ENCODE measurements at regions not wholly inside any gene's neighbourhood (a gene's known extent, or its start where the extent isn't known, plus 50 kb on each side); places are given as distances from the start of the nearest gene placed in this dataset.

DNA sequence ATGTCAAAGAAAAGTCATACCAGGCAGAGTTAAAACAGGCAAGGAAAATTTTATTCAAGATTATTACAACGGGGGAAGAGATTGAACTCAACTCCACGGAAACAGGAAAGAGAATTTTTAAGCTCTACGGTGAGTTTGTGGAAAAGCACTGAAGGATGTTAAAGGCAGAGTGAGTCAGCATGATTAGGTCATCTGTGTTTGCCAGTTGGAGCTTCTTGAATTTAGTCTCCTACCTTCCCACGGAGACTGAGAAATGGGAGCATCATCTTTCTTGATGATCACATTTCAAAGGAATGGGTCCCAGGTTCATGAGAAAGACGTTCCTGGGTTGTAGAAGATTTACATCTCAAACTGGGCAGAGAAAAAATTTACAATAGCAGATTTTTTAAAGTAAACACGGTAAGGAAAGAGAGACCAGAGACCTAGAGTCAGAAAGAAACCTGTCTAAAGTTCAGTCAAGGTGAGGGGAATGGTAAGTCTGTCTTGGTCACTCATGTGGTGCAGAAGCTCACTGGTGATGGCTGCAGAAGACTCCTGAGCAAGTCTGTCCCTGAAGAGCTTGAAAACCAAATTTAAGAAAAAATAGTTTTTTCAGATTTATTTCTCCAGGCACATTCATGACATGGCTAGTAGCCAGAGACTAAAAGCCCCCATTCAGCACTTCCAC, 516.9 kb upstream of the LRRN3 start:
- no peaks in the 10 kb centered on the region for H3K27me3 ChIP-seq
- no peak for DNase-seq
- in situ Hi-C loops (cut with MboI; ENCODE audit: low sequenced_read_pairs in 4 of 4), result no loop called here
- no peak overlapping the region for H3K4me3 ChIP-seq
- TF ChIP-seq POLR2A (IDR thresholded peaks at IDR 0.05) (no peak), CTCF (IDR thresholded peaks at IDR 0.05 in 4 of 5, conservative IDR thresholded peaks at IDR 0.05 in 1 of 5) (no peak)
- H3K9me3 ChIP-seq, result no peaks in the 10 kb centered on the region
- intact Hi-C loops (cut with DNase I; ENCODE audit: low total_unique reads), result no loop called here
- ATAC-seq, result no peak
- H3K27ac ChIP-seq, result no peak overlapping the region
- no peaks in the 10 kb centered on the region for H3K4me1 ChIP-seq
- no peaks in the 10 kb centered on the region for H3K36me3 ChIP-seq

- Histone ChIP-seq H3K27ac (no peak overlapping the region), H3K27me3 (no peaks in the 10 kb centered on the region), H3K9me3 (no peaks in the 10 kb centered on the region), H3K4me3 (no peak overlapping the region), H3K4me1 (no peaks in the 10 kb centered on the region), H3K36me3 (no peaks in the 10 kb centered on the region)
- DNase-seq (no peak), ATAC-seq (no peak)
- TF ChIP-seq POLR2A (IDR thresholded peaks at IDR 0.05), result no peak
- no peak for TF ChIP-seq CTCF (IDR thresholded peaks at IDR 0.05 in 4 of 5, conservative IDR thresholded peaks at IDR 0.05 in 1 of 5)
- in situ Hi-C loops (cut with MboI; ENCODE audit: low sequenced_read_pairs in 4 of 4) (no loop called here), intact Hi-C loops (cut with DNase I; ENCODE audit: low total_unique reads) (no loop called here)
Observed at GRCh38 chr7:110587294-110587693, 503.6 kb upstream of the LRRN3 start.

DNA sequence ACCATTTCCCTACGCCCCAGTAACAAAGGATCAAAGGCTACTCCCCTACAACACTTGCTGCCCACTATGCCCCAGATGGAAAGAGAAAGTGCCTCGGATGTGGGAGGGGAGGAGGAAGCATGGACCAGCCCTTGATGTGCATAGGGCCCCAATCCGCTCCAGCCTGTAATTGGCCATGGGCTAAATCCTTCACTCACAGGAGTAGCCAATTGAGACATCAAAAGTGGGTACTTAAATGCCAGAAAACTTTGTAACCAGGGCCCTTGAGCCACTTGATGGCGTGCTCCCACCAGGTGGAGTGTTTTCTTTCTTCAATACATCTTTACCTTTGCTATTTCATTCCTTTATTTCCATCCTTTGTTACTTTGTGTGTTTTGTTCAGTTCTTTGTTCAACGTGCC, 500.5 kb upstream of the LRRN3 start:
- Histone ChIP-seq H3K27me3 (no peaks in the 10 kb centered on the region), H3K27ac (no peak overlapping the region), H3K36me3 (no peaks in the 10 kb centered on the region), H3K9me3 (no peaks in the 10 kb centered on the region), H3K4me1 (no peaks in the 10 kb centered on the region), H3K4me3 (no peak overlapping the region)
- no peak for TF ChIP-seq CTCF (IDR thresholded peaks at IDR 0.05 in 4 of 5, conservative IDR thresholded peaks at IDR 0.05 in 1 of 5)
- TF ChIP-seq POLR2A (IDR thresholded peaks at IDR 0.05), result no peak
- DNase-seq (no peak), ATAC-seq (no peak)
- intact Hi-C loops (cut with DNase I; ENCODE audit: low total_unique reads), result no loop called here
- in situ Hi-C loops (cut with MboI; ENCODE audit: low sequenced_read_pairs in 4 of 4), result no loop called here

DNA sequence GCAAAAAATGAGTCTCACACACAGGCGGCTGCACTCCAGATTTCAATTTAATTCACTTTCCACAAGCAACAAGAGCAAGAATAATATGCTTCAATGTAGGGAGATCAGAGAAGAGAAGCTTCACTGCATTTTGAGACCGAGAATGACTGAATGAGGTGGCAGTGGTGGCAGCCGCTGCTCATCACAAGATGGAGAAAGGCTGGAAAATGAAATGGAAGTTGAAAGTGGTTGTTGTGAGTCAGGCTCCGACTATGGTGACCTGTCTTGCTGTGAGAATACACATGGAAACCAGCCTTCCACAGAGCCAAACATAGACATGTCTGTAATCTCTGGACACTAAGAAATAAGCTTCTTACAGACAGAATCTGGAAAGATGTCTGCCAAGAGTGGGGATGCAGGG, 499.6 kb upstream of the LRRN3 start:
- DNase-seq, result no peak
- ATAC-seq, result no peak
- Histone ChIP-seq H3K36me3 (no peaks in the 10 kb centered on the region), H3K27me3 (no peaks in the 10 kb centered on the region), H3K9me3 (no peaks in the 10 kb centered on the region), H3K27ac (no peak overlapping the region), H3K4me1 (no peaks in the 10 kb centered on the region), H3K4me3 (no peak overlapping the region)
- intact Hi-C loops (cut with DNase I; ENCODE audit: low total_unique reads) (no loop called here), in situ Hi-C loops (cut with MboI; ENCODE audit: low sequenced_read_pairs in 4 of 4) (no loop called here)
- TF ChIP-seq CTCF (IDR thresholded peaks at IDR 0.05 in 4 of 5, conservative IDR thresholded peaks at IDR 0.05 in 1 of 5), result no peak
- TF ChIP-seq POLR2A (IDR thresholded peaks at IDR 0.05), result no peak

DNA sequence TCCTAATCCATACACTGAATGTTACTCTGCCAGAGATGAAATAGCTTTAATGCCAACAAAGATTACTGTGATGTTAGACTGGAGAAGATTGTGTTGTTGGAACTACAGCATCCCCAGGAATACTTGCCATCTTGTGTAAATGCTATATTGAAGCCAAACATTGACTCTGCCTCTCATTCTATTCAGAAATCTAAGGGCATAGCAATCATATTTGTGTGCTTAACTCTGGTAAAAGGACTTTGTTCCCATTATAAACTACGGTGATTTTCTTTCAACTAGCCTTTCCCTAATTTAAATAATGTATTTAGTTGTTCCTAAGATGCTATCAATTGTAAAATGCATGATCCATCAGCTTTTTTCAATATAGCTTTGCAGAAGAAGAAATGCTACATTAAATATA, 498.4 kb upstream of the LRRN3 start:
- H3K27me3 ChIP-seq, result no peaks in the 10 kb centered on the region
- H3K9me3 ChIP-seq, result no peaks in the 10 kb centered on the region
- H3K4me3 ChIP-seq, result no peak overlapping the region
- TF ChIP-seq CTCF (IDR thresholded peaks at IDR 0.05 in 4 of 5, conservative IDR thresholded peaks at IDR 0.05 in 1 of 5) (no peak), POLR2A (IDR thresholded peaks at IDR 0.05) (no peak)
- H3K36me3 ChIP-seq, result no peaks in the 10 kb centered on the region
- H3K4me1 ChIP-seq, result no peaks in the 10 kb centered on the region
- H3K27ac ChIP-seq, result no peak overlapping the region
- DNase-seq, result no peak
- in situ Hi-C loops (cut with MboI; ENCODE audit: low sequenced_read_pairs in 4 of 4), result no loop called here
- intact Hi-C loops (cut with DNase I; ENCODE audit: low total_unique reads), result no loop called here
- no peak for ATAC-seq
